Spleen (tissue), 11 donors: ENCODE measurements at regions not wholly inside any gene's neighbourhood (a gene's known extent, or its start where the extent isn't known, plus 50 kb on each side); places are given as distances from the start of the nearest gene placed in this dataset.

Experiments
- DNase-seq: peaks from one replicate; pipeline ENCODE4 v3.0.0-alpha.2; 2020
- H3K27ac ChIP-seq, 8 donors: fragments of 200-600 bp; sonication (generic) in 7 of 8; 1 replicate in 4 of 8; 2 replicates in 4 of 8; pipeline versions ENCODE4 v1.5.0 to v1.8.0; 2016 to 2021; ENCODE audit warnings: inconsistent platforms in 4 of 8, mild to moderate bottlenecking in 4 of 8, moderate library complexity in 1 of 8
- H3K27me3 ChIP-seq, 7 donors: fragments of 200-600 bp; sonication (generic) in 6 of 7; replicated peaks in 1 of 7; 1 replicate in 4 of 7; 2 replicates in 3 of 7; pipeline versions ENCODE4 v1.5.0 to v1.8.0; 2016 to 2021; ENCODE audit warnings: inconsistent platforms in 3 of 7, mild to moderate bottlenecking in 1 of 7
- H3K36me3 ChIP-seq, 6 donors: fragments of 200-600 bp; sonication (generic) in 5 of 6; 1 replicate in 4 of 6; 2 replicates in 2 of 6; pipeline versions ENCODE4 v1.5.0 to v1.8.0; 2016 to 2021; ENCODE audit warnings: inconsistent platforms in 2 of 6
- H3K4me1 ChIP-seq, 6 donors: fragments of 200-600 bp; sonication (generic) in 5 of 6; 1 replicate in 3 of 6; 2 replicates in 3 of 6; pipeline versions ENCODE4 v1.5.0 to v1.8.0; 2016 to 2021; ENCODE audit warnings: inconsistent platforms in 3 of 6
- H3K4me3 ChIP-seq, 8 donors: fragments of 200-600 bp; sonication (generic) in 7 of 8; 1 replicate in 4 of 8; 2 replicates in 4 of 8; pipeline versions ENCODE4 v1.5.0 to v1.8.0; 2016 to 2021; ENCODE audit warnings: inconsistent platforms in 4 of 8, mild to moderate bottlenecking in 4 of 8, moderate library complexity in 2 of 8
- H3K9me3 ChIP-seq, 8 donors: fragments of 200-600 bp; sonication (generic) in 7 of 8; 1 replicate in 4 of 8; 2 replicates in 4 of 8; pipeline versions ENCODE4 v1.5.0 to v1.8.0; 2016 to 2021; ENCODE audit warnings: inconsistent platforms in 4 of 8
- CTCF ChIP-seq, 11 experiments: fragments of 200-600 bp in 7 of 11; fragments of 450-650 bp in 4 of 11; sonication (generic) in 4 of 11; IDR thresholded peaks in 8 of 11; conservative IDR thresholded peaks in 3 of 11; 1 replicate in 7 of 11; 2 replicates in 4 of 11; pipeline versions ENCODE4 v1.4.0 to v1.8.0; 2016 to 2021; ENCODE audit warnings: antibody characterized with exemption in 11 of 11, inconsistent platforms in 4 of 11, mild to moderate bottlenecking in 1 of 11
- POLR2A ChIP-seq, 3 donors: fragments of 450-650 bp; IDR thresholded peaks; one replicate each; pipeline ENCODE4 v1.5.1; 2017; ENCODE audit warnings: antibody characterized with exemption in 3 of 3, mild to moderate bottlenecking in 1 of 3
- POLR2AphosphoS5 ChIP-seq, 3 donors: sonication (generic); formaldehyde crosslinking; IDR thresholded peaks; one replicate each; pipeline ENCODE4 v1.5.1; 2017; ENCODE audit warnings: antibody characterized with exemption in 3 of 3
- WGBS, 5 donors: extraction: QIAGEN DNeasy Blood & Tissue Kit in 3 of 5; methylation state at CpG; one replicate each; pipeline versions ENCODE4 v1.1.5 to v1.1.7; 2013 to 2018; 5-methylcytosine and 5-hydroxymethylcytosine counted together
- intact Hi-C: fragments of 100-400 bp; cut with DNase I; formaldehyde crosslinking; loops from one replicate; pipeline ENCODE4 v1.15.0; 2023; ENCODE audit warnings: low total_unique reads
- donor health status: healthy with polysubstance abuse.
- donor health status: DM: no; HTN: no; CAD: no; lungs with moderate emphysema.
- donor health status: DM: no; HTN: no; CAD: no.
- donor health status: Bipolar disorder and iron deficiency.
- donor health status: healthy.
- donor health status: DM: no; HTN: no; CAD: no.
- donor health status: DM: yes; HTN: yes; CAD: no.

- H3K4me3 ChIP-seq: no peak overlapping the region
- TF ChIP-seq POLR2A (IDR thresholded peaks at IDR 0.05): no peak
- TF ChIP-seq CTCF (IDR thresholded peaks at IDR 0.05 in 8 of 11, conservative IDR thresholded peaks at IDR 0.05 in 3 of 11): no peak
- no peak for TF ChIP-seq POLR2AphosphoS5 (IDR thresholded peaks at IDR 0.05)
- WGBS, 5 donors: 87 to 95% (median 91%) methylated on average over 11 of the region's 11 CpGs
- no peaks in the 10 kb centered on the region for H3K4me1 ChIP-seq
- no peaks in the 10 kb centered on the region for H3K36me3 ChIP-seq
- intact Hi-C loops: no loop called here
- no peaks in the 10 kb centered on the region for H3K9me3 ChIP-seq
- H3K27ac ChIP-seq: no peak overlapping the region
- no peaks in the 10 kb centered on the region for H3K27me3 ChIP-seq
- no peak for DNase-seq
Measured at GRCh38 chr4:166315721-166316467, 442.9 kb downstream of the TLL1 start.

- intact Hi-C loops: no loop called here
- no peaks in the 10 kb centered on the region for H3K27me3 ChIP-seq
- no peaks in the 10 kb centered on the region for H3K4me1 ChIP-seq
- no peak overlapping the region for H3K27ac ChIP-seq
- no peaks in the 10 kb centered on the region for H3K36me3 ChIP-seq
- WGBS, 5 donors: 82 to 91% (median 87%) methylated on average over 4 of the region's 4 CpGs
- no peak overlapping the region for H3K4me3 ChIP-seq
- DNase-seq: no peak
- no peaks in the 10 kb centered on the region for H3K9me3 ChIP-seq
- TF ChIP-seq POLR2AphosphoS5 (IDR thresholded peaks at IDR 0.05) (no peak), POLR2A (IDR thresholded peaks at IDR 0.05) (no peak), CTCF (IDR thresholded peaks at IDR 0.05 in 8 of 11, conservative IDR thresholded peaks at IDR 0.05 in 3 of 11) (no peak)
Measured at GRCh38 chr4:166318810-166319525, 445.9 kb downstream of the TLL1 start.

- Histone ChIP-seq H3K27ac (no peak overlapping the region), H3K27me3 (no peaks in the 10 kb centered on the region), H3K9me3 (peaks cover 0 to 6% (median 0%) of the 10 kb centered on the region in 8 donors), H3K4me3 (no peak overlapping the region), H3K4me1 (no peaks in the 10 kb centered on the region), H3K36me3 (no peaks in the 10 kb centered on the region)
- WGBS, 5 donors: 75 to 90% (median 79%) methylated on average over 2 of the region's 2 CpGs
- TF ChIP-seq POLR2A (IDR thresholded peaks at IDR 0.05): no peak
- no peak for TF ChIP-seq POLR2AphosphoS5 (IDR thresholded peaks at IDR 0.05)
- no peak for TF ChIP-seq CTCF (IDR thresholded peaks at IDR 0.05 in 8 of 11, conservative IDR thresholded peaks at IDR 0.05 in 3 of 11)
- intact Hi-C loops: no loop called here
- DNase-seq: no peak
Measured at GRCh38 chr4:166323250-166323649, 450.2 kb downstream of the TLL1 start.

GRCh38 chr4:166324321-166324720 is 451.3 kb downstream of the TLL1 start:
- Histone ChIP-seq H3K27me3 (no peaks in the 10 kb centered on the region), H3K9me3 (peaks cover 0 to 6% (median 0%) of the 10 kb centered on the region in 8 donors), H3K27ac (no peak overlapping the region), H3K4me3 (no peak overlapping the region), H3K36me3 (no peaks in the 10 kb centered on the region), H3K4me1 (no peaks in the 10 kb centered on the region)
- DNase-seq: no peak
- TF ChIP-seq CTCF (IDR thresholded peaks at IDR 0.05 in 8 of 11, conservative IDR thresholded peaks at IDR 0.05 in 3 of 11): no peak
- no peak for TF ChIP-seq POLR2AphosphoS5 (IDR thresholded peaks at IDR 0.05)
- no peak for TF ChIP-seq POLR2A (IDR thresholded peaks at IDR 0.05)
- intact Hi-C loops: no loop called here
- 61 to 83% (median 71%) methylated on average over 4 of the region's 4 CpGs for WGBS, 5 donors
